Stimulated activated effector memory CD8-positive, alpha-beta T cell treated with anti-CD3 and anti-CD28 coated beads, Interleukin-12 subunit alpha, Interleukin-12 subunit beta, amount 100 ng/mL, for 72 hours (primary cell): ENCODE measurements at regions not wholly inside any gene's neighbourhood (a gene's known extent, or its start where the extent isn't known, plus 50 kb on each side); places are given as distances from the start of the nearest gene placed in this dataset.

ENCODE experiments used
- ATAC-seq: fragments of 150-1000 bp; cut with Tn5 transposase; 2 replicates; pipeline ENCODE4 v1.10.0; 2021
- DNase-seq, 2 donors: peaks; one replicate each; pipeline ENCODE4 v3.0.0; 2021 to 2022; ENCODE audit warnings: low spot score in 2 of 2
- H3K27ac Mint-ChIP-seq: one replicate; pipeline ENCODE4 v1.8.0; 2022; ENCODE audit warnings: mild to moderate bottlenecking, mixed read lengths
- H3K36me3 Mint-ChIP-seq: one replicate; pipeline ENCODE4 v1.8.0; 2022; ENCODE audit warnings: mild to moderate bottlenecking, mixed read lengths
- H3K4me1 Mint-ChIP-seq: one replicate; pipeline ENCODE4 v1.8.0; 2022; ENCODE audit warnings: mixed read lengths
- H3K4me3 Mint-ChIP-seq: one replicate; pipeline ENCODE4 v1.8.0; 2022; ENCODE audit warnings: mild to moderate bottlenecking, mixed read lengths
- H3K9me3 Mint-ChIP-seq: one replicate; pipeline ENCODE4 v1.8.0; 2022; ENCODE audit warnings: mixed read lengths

DNA sequence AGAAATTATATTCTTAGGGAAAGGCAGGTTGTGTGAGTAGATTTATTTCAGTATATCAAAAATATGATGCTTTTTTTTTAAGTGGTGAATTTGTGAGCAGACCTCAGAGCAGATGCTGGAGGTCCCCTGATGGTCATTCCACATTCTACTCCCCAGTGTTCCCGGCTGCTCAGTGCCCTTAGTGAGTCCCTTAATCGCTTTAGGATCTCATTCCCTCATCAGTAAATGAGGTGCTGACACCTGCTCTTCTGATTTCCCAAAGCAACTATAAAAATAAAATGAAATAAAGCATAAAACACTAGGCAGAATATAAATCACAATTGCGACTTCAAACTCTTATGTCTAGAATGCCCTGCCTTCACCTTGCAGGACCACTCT is 216.2 kb upstream of the TNP1 start:
- H3K36me3 Mint-ChIP-seq, result no peaks in the 10 kb centered on the region
- H3K4me3 Mint-ChIP-seq, result no peak overlapping the region
- no peaks in the 10 kb centered on the region for H3K9me3 Mint-ChIP-seq
- DNase-seq (no peak), ATAC-seq (no peak)
- no peaks in the 10 kb centered on the region for H3K4me1 Mint-ChIP-seq
- H3K27ac Mint-ChIP-seq, result no peak overlapping the region

DNA sequence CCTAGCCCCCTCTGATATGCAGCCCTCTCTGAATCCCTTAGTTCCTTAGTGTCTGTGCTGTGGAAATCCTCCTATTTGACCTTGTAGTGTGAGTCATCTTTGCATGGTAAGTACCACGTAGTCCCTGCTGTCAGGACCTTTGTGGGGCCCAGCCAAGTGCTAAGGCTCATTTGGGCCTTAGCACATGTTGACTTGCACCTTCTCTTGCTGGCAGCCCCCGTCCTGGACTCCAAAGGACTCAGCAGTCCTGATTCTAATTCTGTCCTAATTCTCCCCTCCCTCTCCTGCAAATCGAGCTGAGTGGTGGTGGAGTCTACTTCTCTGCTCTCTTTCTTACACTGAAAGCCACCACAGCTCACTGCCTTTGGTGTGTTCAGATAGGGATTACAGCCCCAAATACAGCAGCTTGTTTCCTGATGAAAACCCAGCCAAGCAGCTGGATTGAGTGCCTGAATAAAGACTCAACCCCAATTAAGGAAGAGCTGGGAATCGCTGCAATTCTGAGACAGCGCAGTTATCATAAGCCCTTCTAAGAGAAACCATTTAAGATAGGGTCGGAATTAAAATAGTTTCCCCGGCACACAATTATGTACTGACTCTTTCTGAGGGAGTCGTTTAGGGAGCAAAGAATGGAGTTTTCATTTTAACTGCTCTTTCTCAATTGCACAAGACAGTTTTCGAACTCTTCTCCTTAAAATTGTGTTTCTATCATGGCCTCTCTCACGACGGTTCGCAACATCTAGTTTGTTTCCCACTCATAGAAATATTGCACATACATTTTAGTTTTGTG is 215.6 kb upstream of the TNP1 start:
- H3K4me3 Mint-ChIP-seq, result no peak overlapping the region
- ATAC-seq, result peak; percentile 25
- no peaks in the 10 kb centered on the region for H3K4me1 Mint-ChIP-seq
- no peaks in the 10 kb centered on the region for H3K36me3 Mint-ChIP-seq
- DNase-seq, result no peak
- no peaks in the 10 kb centered on the region for H3K9me3 Mint-ChIP-seq
- H3K27ac Mint-ChIP-seq, result no peak overlapping the region

DNA sequence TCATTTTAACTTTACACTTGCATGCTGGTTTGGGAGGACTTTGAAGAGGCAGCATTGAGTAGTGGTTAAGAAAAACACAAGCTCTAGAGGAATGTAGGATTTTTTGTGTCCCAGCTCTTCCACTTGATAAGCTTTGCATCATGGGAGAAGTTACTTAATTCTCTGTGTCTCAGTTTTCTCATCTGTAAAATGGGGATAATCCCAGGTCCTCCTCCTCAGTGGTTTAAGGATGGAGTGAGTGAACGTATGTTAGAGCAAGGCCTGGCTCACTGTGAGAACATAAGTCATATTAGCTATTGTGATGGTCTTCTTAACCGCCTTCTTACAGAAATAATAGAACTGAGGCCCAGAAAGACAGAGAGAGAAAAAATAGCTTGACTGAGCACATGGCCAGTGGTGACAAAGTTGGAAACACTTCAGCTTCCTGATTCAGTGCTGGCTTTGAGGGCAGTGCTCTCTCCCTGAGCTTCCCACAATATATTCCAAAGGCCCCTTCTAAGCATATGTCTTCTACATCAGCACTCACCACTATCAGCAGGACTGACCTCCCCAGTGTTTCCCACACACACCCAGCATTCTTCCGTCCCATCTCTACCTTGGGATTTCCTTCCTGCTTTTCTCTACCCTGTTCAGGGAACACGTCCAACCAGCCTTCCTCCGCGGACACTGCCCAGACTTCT is 214.9 kb upstream of the TNP1 start:
- Mint-ChIP-seq H3K9me3 (no peaks in the 10 kb centered on the region), H3K4me1 (no peaks in the 10 kb centered on the region), H3K36me3 (no peaks in the 10 kb centered on the region), H3K27ac (no peak overlapping the region), H3K4me3 (no peak overlapping the region)
- ATAC-seq, result peak; percentile 6
- no peak for DNase-seq

DNA sequence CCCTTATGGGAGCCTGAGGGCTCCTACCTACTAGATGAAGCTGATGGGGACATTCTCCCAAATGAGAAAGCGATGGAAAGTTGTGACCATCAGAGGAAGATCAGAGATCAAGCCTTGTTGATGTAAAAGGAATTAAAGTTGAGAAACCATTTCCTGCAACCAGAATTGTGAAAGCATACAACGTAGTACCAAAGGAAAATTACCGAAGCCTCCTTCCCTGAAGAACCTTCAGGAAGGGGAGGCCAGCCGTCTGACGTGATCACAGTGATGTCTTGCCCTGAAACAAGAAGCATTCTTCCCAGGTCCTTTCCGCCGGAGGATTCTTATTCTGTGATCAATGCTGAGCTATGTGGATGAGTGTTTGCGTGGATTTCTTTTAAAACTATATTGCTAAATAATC is 211.6 kb upstream of the TNP1 start:
- H3K9me3 Mint-ChIP-seq, result peaks cover 2% of the 10 kb centered on the region
- ATAC-seq, result no peak
- H3K4me1 Mint-ChIP-seq, result no peaks in the 10 kb centered on the region
- DNase-seq, result no peak
- H3K4me3 Mint-ChIP-seq, result no peak overlapping the region
- no peaks in the 10 kb centered on the region for H3K36me3 Mint-ChIP-seq
- no peak overlapping the region for H3K27ac Mint-ChIP-seq

DNA sequence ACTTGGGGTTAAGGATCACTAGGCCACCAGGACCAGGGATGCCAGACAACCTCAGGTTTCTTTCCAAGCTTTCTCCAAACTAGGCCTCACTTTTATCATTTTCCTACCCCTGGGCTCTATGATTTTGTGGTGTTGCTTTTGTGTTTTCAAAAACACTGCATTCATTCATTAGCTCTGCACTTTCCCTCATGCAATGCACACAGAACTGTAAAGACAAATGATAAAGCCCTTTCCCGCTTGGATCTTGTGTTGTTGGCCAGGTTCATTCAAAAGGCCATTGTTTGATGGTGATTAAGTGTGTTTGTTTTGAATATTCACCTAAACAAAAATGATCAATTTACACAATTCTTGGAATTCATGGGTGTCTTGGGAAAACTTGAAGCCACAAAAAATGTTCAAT is 210.7 kb upstream of the TNP1 start:
- ATAC-seq (no peak), DNase-seq (no peak)
- Mint-ChIP-seq H3K9me3 (peaks cover 2% of the 10 kb centered on the region), H3K4me1 (no peaks in the 10 kb centered on the region), H3K4me3 (no peak overlapping the region), H3K36me3 (no peaks in the 10 kb centered on the region), H3K27ac (no peak overlapping the region)

DNA sequence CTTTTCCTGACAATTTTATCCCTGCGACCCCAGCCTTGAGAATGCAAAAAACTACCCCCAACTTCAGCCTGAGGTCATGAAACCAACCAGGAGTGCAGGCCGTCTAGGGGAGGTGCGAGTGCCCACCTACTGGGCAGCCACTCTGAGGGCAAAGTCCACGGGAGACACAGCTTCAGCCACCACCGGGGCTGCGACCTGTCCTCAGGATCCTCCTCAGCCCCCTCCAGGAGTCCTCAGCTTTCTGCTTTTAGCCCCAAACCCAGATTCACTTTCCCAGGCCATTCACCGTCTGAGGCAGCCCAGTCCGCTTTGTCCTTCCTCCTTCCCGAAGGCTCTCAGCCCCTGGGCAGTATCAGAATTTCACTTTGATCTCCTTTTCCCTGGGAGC is 210.2 kb upstream of the TNP1 start:
- ATAC-seq, result no peak
- Mint-ChIP-seq H3K4me3 (no peak overlapping the region), H3K36me3 (no peaks in the 10 kb centered on the region), H3K9me3 (peaks cover 2% of the 10 kb centered on the region), H3K27ac (no peak overlapping the region), H3K4me1 (no peaks in the 10 kb centered on the region)
- no peak for DNase-seq

DNA sequence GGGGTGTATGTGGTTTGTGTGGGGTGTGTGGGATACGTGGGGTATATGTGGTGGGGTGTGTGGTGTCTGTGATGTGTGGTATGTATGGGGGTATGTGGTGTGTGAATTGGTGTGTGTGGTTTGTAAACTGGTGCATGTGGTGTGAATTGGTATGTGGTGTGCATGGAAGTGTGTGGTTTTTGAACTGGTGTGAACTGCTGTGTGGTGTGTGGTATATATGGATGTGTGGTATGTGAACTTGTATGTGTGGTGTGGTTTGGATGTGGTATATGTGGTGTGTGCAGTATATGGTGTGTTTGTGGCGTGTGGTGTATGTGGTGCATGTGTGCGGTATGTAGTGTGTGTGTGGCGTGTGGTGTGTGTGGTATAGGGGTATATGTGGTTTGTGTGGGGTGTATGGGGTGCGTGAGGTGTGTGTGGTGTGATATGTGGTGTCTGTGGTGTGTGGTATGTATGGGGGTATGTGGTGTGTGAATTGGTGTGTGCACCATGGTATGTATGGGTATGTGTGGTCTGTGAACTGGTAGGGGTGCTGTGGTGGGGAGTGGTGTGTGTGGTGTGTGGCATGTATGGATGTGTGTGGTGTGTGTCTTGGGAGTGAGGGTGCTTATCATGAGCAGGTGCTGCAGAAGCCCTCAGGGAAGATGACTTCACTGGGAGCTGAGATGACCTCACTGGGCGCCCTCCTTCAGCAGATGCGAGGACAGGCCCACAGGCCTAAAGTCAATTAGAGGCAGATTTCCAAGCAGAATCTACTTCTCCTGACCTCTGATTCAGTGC is 209.6 kb upstream of the TNP1 start:
- H3K9me3 Mint-ChIP-seq, result peaks cover 2% of the 10 kb centered on the region
- no peaks in the 10 kb centered on the region for H3K36me3 Mint-ChIP-seq
- H3K4me3 Mint-ChIP-seq, result no peak overlapping the region
- ATAC-seq (peak; percentile 37), DNase-seq (no peak)
- H3K27ac Mint-ChIP-seq, result no peak overlapping the region
- no peaks in the 10 kb centered on the region for H3K4me1 Mint-ChIP-seq

DNA sequence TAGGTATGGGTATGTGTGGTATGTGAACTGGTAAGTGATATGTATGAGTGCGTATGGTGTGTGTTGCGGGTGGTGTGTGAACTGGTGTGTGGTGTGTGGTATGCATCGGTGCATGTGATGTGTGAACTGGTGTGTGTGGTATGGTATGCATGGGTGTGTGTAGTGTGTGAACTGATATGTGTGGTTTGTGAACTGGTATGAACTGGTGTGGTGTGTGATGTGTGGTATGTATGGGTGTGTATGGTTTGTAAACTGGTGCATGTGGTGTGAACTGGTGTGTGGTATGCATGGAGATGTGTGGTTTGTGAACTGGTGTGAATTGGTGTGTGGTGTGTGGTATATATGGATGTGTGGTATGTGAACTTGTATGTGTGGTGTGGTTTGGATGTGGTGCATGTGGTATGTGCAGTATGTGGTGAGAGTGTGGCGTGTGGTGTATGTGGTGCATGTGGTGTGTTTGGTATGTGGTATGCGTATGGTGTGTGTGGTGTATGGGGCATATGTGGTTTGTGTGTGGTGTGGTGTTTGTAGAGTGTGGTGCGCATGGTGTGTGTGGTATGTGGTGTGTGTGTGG is 208.9 kb upstream of the TNP1 start:
- ATAC-seq (no peak), DNase-seq (no peak)
- H3K4me1 Mint-ChIP-seq, result no peaks in the 10 kb centered on the region
- H3K27ac Mint-ChIP-seq, result no peak overlapping the region
- H3K9me3 Mint-ChIP-seq, result peaks cover 2% of the 10 kb centered on the region
- no peaks in the 10 kb centered on the region for H3K36me3 Mint-ChIP-seq
- H3K4me3 Mint-ChIP-seq, result no peak overlapping the region

DNA sequence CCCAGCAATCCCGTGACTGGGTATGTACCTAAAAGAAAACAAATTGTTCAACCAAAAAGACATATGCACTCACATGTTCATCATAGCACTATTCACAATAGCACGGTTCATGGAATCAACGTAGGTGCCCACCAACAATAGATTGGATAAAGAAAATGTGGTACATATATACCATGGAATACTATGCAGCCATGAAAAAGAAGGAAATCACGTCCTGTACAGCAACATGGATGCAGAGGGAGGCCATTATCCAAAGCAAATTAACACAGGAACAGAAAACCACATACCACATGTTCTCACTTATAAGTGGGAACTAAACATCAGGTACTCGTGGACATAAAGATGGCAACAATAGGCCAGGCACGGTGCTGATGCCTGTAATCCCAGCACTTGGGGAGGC is 207.9 kb upstream of the TNP1 start:
- no peaks in the 10 kb centered on the region for H3K36me3 Mint-ChIP-seq
- no peaks in the 10 kb centered on the region for H3K4me1 Mint-ChIP-seq
- no peak overlapping the region for H3K4me3 Mint-ChIP-seq
- peaks cover 2% of the 10 kb centered on the region for H3K9me3 Mint-ChIP-seq
- no peak for DNase-seq
- H3K27ac Mint-ChIP-seq, result no peak overlapping the region
- no peak for ATAC-seq

DNA sequence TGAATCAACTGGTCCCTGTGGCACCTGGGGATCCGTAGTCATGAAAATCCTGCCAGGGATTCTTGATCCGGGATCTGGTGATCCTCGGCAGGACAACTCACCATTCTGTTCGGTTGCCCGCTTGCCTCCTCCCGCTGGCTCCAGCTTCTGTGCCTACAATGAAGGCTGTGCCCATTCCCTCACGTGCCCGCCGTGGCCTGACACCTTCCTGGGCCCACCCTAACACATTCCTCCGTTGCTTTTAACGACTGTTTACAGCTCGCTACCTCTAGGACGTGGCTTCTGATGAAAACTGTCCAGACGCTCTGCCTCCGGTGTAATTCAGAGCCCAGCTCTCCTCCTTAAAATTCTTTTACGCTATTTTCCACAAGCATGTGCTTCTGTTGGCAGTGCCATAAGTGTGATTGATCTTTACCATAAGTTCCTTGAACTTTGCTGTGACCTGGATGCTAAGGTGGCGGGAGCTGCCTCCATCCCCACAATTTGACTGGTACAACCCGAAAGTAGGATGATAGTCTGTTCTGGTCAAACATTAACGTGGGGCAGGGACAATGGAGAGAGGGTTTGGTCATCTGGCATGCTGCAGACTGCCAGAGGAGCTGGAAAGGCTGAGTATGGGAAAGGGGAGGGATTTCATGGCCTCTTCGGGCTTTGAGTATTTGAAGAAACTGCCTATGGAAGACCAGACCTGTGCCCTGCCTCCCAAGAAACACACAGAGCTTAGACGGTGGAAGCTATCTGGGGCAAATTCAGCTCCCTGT is 206.8 kb upstream of the TNP1 start:
- ATAC-seq, result no peak
- H3K4me3 Mint-ChIP-seq, result no peak overlapping the region

DNA sequence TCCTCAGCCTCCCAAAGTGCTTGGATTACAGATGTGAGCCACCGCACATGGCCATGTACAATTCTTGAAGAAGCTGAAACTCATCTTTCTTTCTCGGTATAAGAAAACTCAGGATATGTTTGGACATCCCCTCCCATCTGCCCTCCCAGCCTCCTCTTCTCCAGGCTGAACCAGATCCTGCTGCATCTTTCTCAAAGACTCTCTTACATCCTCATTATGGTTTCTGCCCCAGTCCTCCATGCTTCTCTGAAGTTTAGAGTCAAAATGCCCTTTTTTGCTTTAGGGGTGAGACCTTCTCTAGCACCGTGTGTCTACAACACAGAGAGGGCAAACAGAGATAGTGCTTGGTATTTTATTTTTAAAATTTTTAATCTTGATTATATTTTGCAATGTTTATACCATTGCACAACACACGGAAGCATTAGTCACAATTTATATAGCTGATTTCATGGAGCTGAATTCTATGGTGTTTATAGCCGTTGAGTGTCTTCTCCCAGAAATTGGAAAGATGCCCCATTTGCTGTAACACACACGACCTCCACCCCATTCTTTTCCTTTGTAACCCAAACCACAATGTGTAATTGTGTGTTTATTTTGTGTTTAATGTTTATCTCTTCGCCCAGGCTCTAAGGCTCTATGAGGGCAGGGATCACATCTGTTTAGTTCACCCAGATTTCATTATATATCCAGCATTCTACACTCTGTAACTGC is 206.0 kb upstream of the TNP1 start:
- Mint-ChIP-seq H3K4me3 (no peak overlapping the region), H3K36me3 (no peaks in the 10 kb centered on the region), H3K9me3 (peaks cover 2% of the 10 kb centered on the region), H3K27ac (no peak overlapping the region), H3K4me1 (no peaks in the 10 kb centered on the region)
- ATAC-seq (no peak), DNase-seq (no peak)

More for the DNA sequence above, 206.8 kb upstream of the TNP1 start:
- no peak overlapping the region for H3K27ac Mint-ChIP-seq
- peaks cover 2% of the 10 kb centered on the region for H3K9me3 Mint-ChIP-seq
- no peak for DNase-seq
- no peaks in the 10 kb centered on the region for H3K4me1 Mint-ChIP-seq
- no peaks in the 10 kb centered on the region for H3K36me3 Mint-ChIP-seq

DNA sequence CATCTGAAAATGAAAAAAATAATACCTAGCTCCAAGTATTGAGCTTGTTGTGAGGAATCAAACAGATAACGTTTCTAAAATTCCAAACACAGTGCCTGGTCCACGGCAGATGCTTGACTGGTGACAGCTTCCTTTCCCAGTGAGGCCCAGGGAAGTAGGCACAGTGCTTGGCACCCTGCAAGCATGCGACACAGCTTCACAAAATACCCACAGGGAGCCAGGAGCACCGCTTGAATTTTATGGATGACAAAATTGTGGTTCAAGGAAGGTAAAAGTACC is 205.1 kb upstream of the TNP1 start:
- Mint-ChIP-seq H3K4me1 (no peaks in the 10 kb centered on the region), H3K27ac (no peak overlapping the region), H3K36me3 (no peaks in the 10 kb centered on the region), H3K4me3 (no peak overlapping the region), H3K9me3 (peaks cover 2% of the 10 kb centered on the region)
- no peak for ATAC-seq
- no peak for DNase-seq

DNA sequence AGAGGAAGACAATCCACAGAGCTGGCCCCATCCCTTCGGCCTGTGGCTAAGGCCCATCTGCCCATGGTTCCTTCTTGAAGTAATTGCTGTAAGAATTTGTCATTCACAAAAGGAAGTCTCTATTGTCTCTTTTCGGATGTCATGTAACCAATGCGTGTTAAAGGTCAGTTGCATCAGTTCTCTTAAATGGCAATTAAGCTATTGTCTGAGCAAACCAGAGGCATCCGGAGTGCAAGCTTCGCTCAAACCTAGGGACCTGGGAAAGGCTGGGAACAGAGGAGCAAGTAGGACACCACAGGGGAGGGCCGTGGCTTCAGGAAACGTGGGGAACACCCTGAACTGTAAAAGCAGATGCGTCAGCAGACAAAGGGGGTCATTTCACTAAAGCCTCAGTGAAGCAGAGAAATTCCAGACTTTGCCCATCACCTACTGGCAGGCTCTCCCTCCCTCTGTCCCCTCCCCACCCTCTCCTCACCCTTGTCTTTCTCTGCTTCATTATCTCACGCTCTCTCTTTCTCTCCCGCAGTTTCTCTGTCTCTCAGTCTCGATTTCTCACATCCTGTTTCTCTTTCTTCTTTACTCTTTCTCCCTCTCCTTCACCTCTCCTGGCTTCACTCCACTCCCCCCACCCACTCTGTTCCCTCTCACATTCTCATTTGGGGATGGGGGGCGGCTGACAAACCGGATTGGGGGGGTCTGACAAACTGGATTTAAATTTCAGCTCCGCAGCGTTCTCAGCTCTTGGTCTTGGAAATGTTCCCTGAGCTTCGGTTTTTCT is 204.6 kb upstream of the TNP1 start:
- Mint-ChIP-seq H3K36me3 (no peaks in the 10 kb centered on the region), H3K27ac (no peak overlapping the region), H3K4me3 (no peak overlapping the region), H3K4me1 (no peaks in the 10 kb centered on the region), H3K9me3 (peaks cover 2% of the 10 kb centered on the region)
- ATAC-seq, result no peak
- no peak for DNase-seq

DNA sequence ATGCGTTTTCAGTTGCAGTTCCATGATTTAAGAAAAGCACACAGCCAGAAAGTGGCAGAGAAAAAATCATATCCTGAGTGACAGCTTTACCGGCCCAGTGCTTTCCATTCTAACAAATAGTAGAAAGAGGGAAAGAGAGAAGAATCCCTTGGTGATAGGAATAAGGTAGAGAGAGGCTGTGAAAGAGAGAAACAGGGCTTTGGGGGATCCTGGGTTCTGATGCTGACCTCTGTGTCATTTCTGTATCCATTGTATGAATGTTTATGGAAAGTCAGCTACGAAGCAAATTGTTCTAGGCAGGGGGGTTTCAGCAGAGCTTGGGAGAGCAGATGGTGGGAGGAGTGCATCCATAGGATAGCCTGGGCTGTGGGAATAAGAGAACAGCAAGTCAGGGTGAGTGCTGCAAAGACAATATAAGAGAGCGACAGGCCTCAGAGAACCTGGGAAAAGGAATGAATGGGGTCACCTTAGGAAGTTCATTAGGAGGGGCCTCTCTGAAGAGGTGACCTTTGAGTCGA is 203.4 kb upstream of the TNP1 start:
- Mint-ChIP-seq H3K27ac (no peak overlapping the region), H3K4me1 (no peaks in the 10 kb centered on the region), H3K9me3 (peaks cover 2% of the 10 kb centered on the region), H3K4me3 (no peak overlapping the region), H3K36me3 (no peaks in the 10 kb centered on the region)
- DNase-seq, result no peak
- ATAC-seq, result no peak
